ENCODE measurements at regions not wholly inside any gene's neighbourhood (a gene's known extent, or its start where the extent isn't known, plus 50 kb on each side); places are given as distances from the start of the nearest gene placed in this dataset.

GRCh38 chr3:64410226-64410625, 185.0 kb upstream of the PRICKLE2 start:
- intact Hi-C loops (cut with DNase I, micrococcal nuclease) = no loop called here
- no peaks in the 10 kb centered on the region for H3K4me1 ChIP-seq (ENCODE audit: low read depth)
- no peak for ATAC-seq
- H3K36me3 ChIP-seq (ENCODE audit: low read depth) = no peaks in the 10 kb centered on the region
- no peak for TF ChIP-seq CTCF (IDR thresholded peaks at IDR 0.05)
- H3K9me3 ChIP-seq = no peaks in the 10 kb centered on the region
- no peak overlapping the region for H3K4me3 ChIP-seq
- DNase-seq = no peak

- Histone ChIP-seq H3K9me3 (no peaks in the 10 kb centered on the region), H3K4me3 (no peak overlapping the region), H3K36me3 (ENCODE audit: low read depth) (no peaks in the 10 kb centered on the region), H3K4me1 (ENCODE audit: low read depth) (no peaks in the 10 kb centered on the region)
- TF ChIP-seq CTCF (IDR thresholded peaks at IDR 0.05) = no peak
- DNase-seq (no peak), ATAC-seq (no peak)
- intact Hi-C loops (cut with DNase I, micrococcal nuclease) = no loop called here
These were observed 183.5 kb upstream of the PRICKLE2 start for GRCh38 chr3:64408770-64409169.

GRCh38 chr3:64406271-64406670, 181.0 kb upstream of the PRICKLE2 start:
- intact Hi-C loops (cut with DNase I, micrococcal nuclease) = no loop called here
- Histone ChIP-seq H3K4me3 (no peak overlapping the region), H3K9me3 (no peaks in the 10 kb centered on the region), H3K36me3 (ENCODE audit: low read depth) (no peaks in the 10 kb centered on the region), H3K4me1 (ENCODE audit: low read depth) (no peaks in the 10 kb centered on the region)
- TF ChIP-seq CTCF (IDR thresholded peaks at IDR 0.05) = no peak
- DNase-seq (no peak), ATAC-seq (no peak)

GRCh38 chr3:64405211-64405835, 180.1 kb upstream of the PRICKLE2 start:
- TF ChIP-seq CTCF (IDR thresholded peaks at IDR 0.05) = no peak
- DNase-seq = no peak
- Histone ChIP-seq H3K36me3 (ENCODE audit: low read depth) (no peaks in the 10 kb centered on the region), H3K4me3 (no peak overlapping the region), H3K9me3 (no peaks in the 10 kb centered on the region), H3K4me1 (ENCODE audit: low read depth) (no peaks in the 10 kb centered on the region)
- intact Hi-C loops (cut with DNase I, micrococcal nuclease) = no loop called here
- no peak for ATAC-seq

GRCh38 chr3:64400706-64401105, 175.4 kb upstream of the PRICKLE2 start:
- intact Hi-C loops (cut with DNase I, micrococcal nuclease) = loop anchor here in 1 of 2 donors (5.0 kb wide), 1 partner anchor 87 kb away; no protein-coding TSS in a partner anchor
- ATAC-seq = no peak
- no peak for TF ChIP-seq CTCF (IDR thresholded peaks at IDR 0.05)
- H3K4me1 ChIP-seq (ENCODE audit: low read depth) = no peaks in the 10 kb centered on the region
- no peak overlapping the region for H3K4me3 ChIP-seq
- no peaks in the 10 kb centered on the region for H3K9me3 ChIP-seq
- no peak for DNase-seq
- H3K36me3 ChIP-seq (ENCODE audit: low read depth) = no peaks in the 10 kb centered on the region

Measured in mucosa of descending colon (tissue), 3 donors.